Right renal cortex interstitium (tissue), 3 donors: ENCODE measurements at regions not wholly inside any gene's neighbourhood (a gene's known extent, or its start where the extent isn't known, plus 50 kb on each side); places are given as distances from the start of the nearest gene placed in this dataset.

Source experiments
- DNase-seq, 3 donors: peaks; one replicate each; pipeline ENCODE4 v3.0.0-alpha.2; 2013; ENCODE audit warnings: low read depth in 3 of 3, low spot score in 2 of 3

DNA sequence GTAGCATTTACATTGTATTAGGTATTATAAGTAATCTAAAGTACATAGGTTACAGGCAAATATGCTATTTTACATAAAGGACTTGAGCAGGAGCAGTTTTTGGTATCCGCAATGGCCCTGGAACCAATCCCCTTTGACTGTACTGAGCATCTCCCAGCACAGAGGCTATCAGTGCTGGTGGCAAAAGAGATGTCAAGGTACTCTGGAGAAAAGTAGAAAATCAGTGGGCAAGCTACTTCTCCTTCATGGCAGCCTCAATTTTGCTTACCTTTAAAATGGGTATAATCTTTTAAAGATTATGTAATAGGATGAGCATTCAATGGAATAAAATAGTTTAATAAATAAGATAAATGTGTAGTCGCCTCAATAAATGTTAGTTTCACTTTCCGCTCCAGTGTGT lies 56.7 kb upstream of the LMCD1 start:
- DNase-seq = no peak

DNA sequence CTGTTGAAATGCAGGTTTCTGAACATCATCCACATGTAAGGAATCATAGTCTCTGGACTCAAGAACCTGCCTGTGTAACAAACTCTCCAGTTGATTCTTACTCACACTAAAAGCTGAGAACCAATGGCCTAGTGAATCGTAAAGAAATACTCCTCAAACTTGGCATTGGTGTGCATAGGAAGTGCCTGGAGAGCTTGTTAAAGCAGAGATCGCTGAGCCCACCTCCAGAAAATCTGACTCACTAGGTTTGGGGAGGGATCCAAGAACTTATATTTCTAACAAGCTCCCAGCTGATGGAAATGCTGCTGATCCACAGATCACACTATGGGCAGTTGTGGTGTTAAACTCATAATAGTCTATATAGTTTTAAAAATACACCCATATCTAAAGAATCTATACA lies 55.8 kb upstream of the LMCD1 start:
- no peak for DNase-seq

DNA sequence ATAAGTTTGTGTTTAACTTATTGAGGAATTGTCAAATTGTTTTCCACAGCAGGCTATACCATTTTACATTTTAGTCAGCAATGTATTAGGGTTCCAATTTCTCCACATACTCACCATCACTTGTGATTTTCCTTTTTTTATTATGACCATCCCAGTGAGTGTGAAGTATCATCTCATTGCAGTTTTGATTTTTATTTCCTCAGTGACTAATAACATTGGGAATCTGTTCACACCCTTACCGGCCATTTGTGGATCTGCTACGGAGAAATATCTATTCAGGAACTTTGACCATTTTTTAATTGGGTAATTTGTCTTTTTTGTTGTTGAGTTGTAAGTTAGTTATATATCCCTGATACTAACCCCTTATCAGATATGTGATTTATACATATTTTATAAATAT lies 54.8 kb upstream of the LMCD1 start:
- no peak for DNase-seq

DNA sequence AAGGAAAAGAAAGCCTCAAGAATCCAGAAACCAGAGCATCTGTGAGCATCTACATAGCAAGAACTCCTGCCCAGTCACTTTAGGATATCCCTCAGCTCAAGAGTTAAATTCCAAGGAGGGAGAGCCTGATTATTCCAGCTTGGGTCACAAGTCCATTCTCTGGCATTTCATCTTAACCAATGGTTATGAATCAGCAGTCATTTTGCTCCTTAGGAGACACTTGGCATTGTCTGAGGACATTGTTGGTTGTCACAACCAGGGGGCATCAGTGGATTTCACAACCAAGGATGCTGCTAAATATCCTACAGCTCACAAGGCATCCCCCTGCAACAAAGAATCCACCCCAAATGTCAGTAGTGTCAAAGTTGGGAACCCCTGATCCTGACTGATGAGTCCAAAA lies 51.0 kb upstream of the LMCD1 start:
- DNase-seq = no peak

DNA sequence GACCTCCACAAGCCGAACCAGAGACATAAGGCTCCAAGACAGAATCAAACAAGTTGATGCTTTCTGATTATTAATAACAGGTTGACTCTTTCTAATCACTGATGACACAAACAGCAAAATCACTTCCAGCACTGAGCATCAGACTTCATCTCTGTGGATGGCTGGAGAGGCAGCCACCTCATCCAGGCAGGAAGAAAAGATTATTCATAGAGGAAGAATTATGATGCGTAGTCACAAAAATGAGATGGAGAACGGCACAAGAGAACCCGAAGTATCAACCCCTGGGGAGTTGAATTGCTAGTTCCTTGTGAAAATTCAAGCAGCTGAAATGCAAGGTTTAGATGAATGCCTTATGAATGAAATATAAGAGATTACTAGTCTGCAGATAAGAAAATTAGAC lies 49.9 kb upstream of the LMCD1 start:
- no peak for DNase-seq
